H1 (cell line): ENCODE measurements at regions not wholly inside any gene's neighbourhood (a gene's known extent, or its start where the extent isn't known, plus 50 kb on each side); places are given as distances from the start of the nearest gene placed in this dataset.

Experiments used
- CTCF ChIA-PET: fragments of 300-600 bp; sonication (Branson Sonifier 250); formaldehyde crosslinking; loops from one replicate; lab custom pipeline; 2021; ENCODE audit not compliant: partially characterized antibody; lab: Charles Lee
- POLR2A ChIA-PET: fragments of 300-600 bp; sonication (Branson Sonifier 250); formaldehyde crosslinking; loops from one replicate; lab custom pipeline; 2021; ENCODE audit warnings: inconsistent platforms; ENCODE audit not compliant: partially characterized antibody; lab: Charles Lee
- DNase-seq, 2 experiments: peaks; one replicate each; pipeline versions ENCODE4 v3.0.0 to v3.0.0-alpha.2; 2010 to 2022; ENCODE audit warnings: low spot score in 2 of 2, low read depth in 1 of 2, mixed read lengths in 1 of 2
- FAIRE-seq: peaks from 2 replicates; lab custom pipeline; 2011; peaks lifted over from hg19 to GRCh38; lab: Jason Lieb, UNC
- H2AFZ ChIP-seq: 2 replicates; pipeline ENCODE4 v1.8.1; 2012; ENCODE audit warnings: low read length, inconsistent platforms
- H2AK5ac ChIP-seq: 2 replicates; pipeline ENCODE4 v1.6.1; 2013; ENCODE audit warnings: low read depth, low read length
- H2BK120ac ChIP-seq: replicated peaks from 2 replicates; pipeline ENCODE3; 2013; ENCODE audit warnings: low read depth, low read length, inconsistent platforms
- H2BK12ac ChIP-seq: 2 replicates; pipeline ENCODE4 v1.6.1; 2013; ENCODE audit warnings: low read depth, low read length
- H2BK15ac ChIP-seq: 2 replicates; pipeline ENCODE4 v1.6.1; 2013; ENCODE audit warnings: low read length
- H2BK20ac ChIP-seq: 2 replicates; pipeline ENCODE4 v1.6.1; 2013; ENCODE audit warnings: low read length
- H2BK5ac ChIP-seq: 2 replicates; pipeline ENCODE4 v1.6.1; 2013; ENCODE audit warnings: low read depth, low read length
- H3K14ac ChIP-seq: 2 replicates; pipeline ENCODE4 v1.6.1; 2013; ENCODE audit warnings: inconsistent platforms; ENCODE audit not compliant: insufficient read length
- H3K18ac ChIP-seq: 2 replicates; pipeline ENCODE4 v1.6.1; 2013; ENCODE audit warnings: low read length; ENCODE audit errors: extremely low read depth
- H3K23ac ChIP-seq: 2 replicates; pipeline ENCODE4 v1.6.1; 2013; ENCODE audit warnings: inconsistent platforms; ENCODE audit not compliant: insufficient read length
- H3K23me2 ChIP-seq: 2 replicates; pipeline ENCODE4 v1.6.1; 2013; ENCODE audit warnings: low read depth, low read length
- H3K27ac ChIP-seq: 2 replicates; pipeline ENCODE4 v1.6.1; 2011; ENCODE audit warnings: low read depth, low read length, inconsistent platforms
- H3K27me3 ChIP-seq, 4 experiments: replicated peaks in 1 of 4; 1 replicate in 1 of 4; 2 replicates in 3 of 4; pipeline versions ENCODE4 v1.6.1 to v1.8.1; 2011 to 2013; ENCODE audit warnings: low read length in 3 of 4, mild to moderate bottlenecking in 3 of 4, inconsistent platforms in 2 of 4, mixed read lengths in 2 of 4, moderate library complexity in 1 of 4; ENCODE audit not compliant: control insufficient read depth in 3 of 4, insufficient read depth in 3 of 4; ENCODE audit errors: extremely low read depth in 1 of 4
- H3K36me3 ChIP-seq, 4 experiments: 2 replicates each; pipeline versions ENCODE4 v1.6.1 to v1.8.1; 2011 to 2013; ENCODE audit warnings: mild to moderate bottlenecking in 4 of 4, low read length in 3 of 4, moderate library complexity in 2 of 4, control low read depth in 1 of 4, inconsistent platforms in 1 of 4; ENCODE audit not compliant: insufficient read depth in 4 of 4, control insufficient read depth in 2 of 4
- H3K4ac ChIP-seq: replicated peaks from 2 replicates; pipeline ENCODE3; 2013; ENCODE audit warnings: low read length, low read depth, mixed read lengths, inconsistent platforms; ENCODE audit not compliant: insufficient read length
- H3K4me1 ChIP-seq, 4 experiments: replicated peaks in 1 of 4; 1 replicate in 1 of 4; 2 replicates in 3 of 4; pipeline versions ENCODE4 v1.6.1 to v1.8.1; 2011 to 2013; ENCODE audit warnings: low read length in 3 of 4, inconsistent platforms in 2 of 4, mixed read lengths in 1 of 4; ENCODE audit not compliant: insufficient read depth in 4 of 4, control insufficient read depth in 3 of 4
- H3K4me2 ChIP-seq, 2 experiments: 2 replicates each; pipeline versions ENCODE4 v1.6.1 to v1.8.1; 2011 to 2013; ENCODE audit warnings: low read depth in 2 of 2, low read length in 2 of 2, control low read depth in 1 of 2, inconsistent platforms in 1 of 2, mild to moderate bottlenecking in 1 of 2; ENCODE audit not compliant: insufficient read depth in 1 of 2
- H3K4me3 ChIP-seq, 4 experiments: fragments of 200-600, 300-600 bp in 1 of 4; sonication (generic), shearing (Covaris generic), sonication (Bioruptor Twin) in 1 of 4; 2 replicates each; pipeline versions ENCODE4 v1.5.1 to v1.8.1; 2011 to 2016; ENCODE audit warnings: low read length in 4 of 4, low read depth in 3 of 4, control low read depth in 2 of 4, inconsistent platforms in 2 of 4, mild to moderate bottlenecking in 2 of 4, mixed read lengths in 1 of 4, moderate library complexity in 1 of 4; ENCODE audit not compliant: insufficient read depth in 2 of 4; ENCODE audit errors: extremely low read depth in 1 of 4
- H3K56ac ChIP-seq: replicated peaks from 2 replicates; pipeline ENCODE3; 2013; ENCODE audit warnings: low read depth, mild to moderate bottlenecking, mixed read lengths, low read length, inconsistent platforms; ENCODE audit not compliant: insufficient read length
- H3K79me1 ChIP-seq: 2 replicates; pipeline ENCODE4 v1.6.1; 2013; ENCODE audit warnings: low read depth, low read length, control low read depth
- H3K79me2 ChIP-seq, 2 experiments: 2 replicates each; pipeline versions ENCODE4 v1.6.1 to v1.8.1; 2012 to 2013; ENCODE audit warnings: low read length in 2 of 2, mild to moderate bottlenecking in 2 of 2, inconsistent platforms in 1 of 2; ENCODE audit not compliant: insufficient read depth in 2 of 2, control insufficient read depth in 1 of 2
- H3K9ac ChIP-seq, 4 experiments: replicated peaks in 1 of 4; 1 replicate in 1 of 4; 2 replicates in 3 of 4; pipeline versions ENCODE4 v1.6.1 to v1.8.1; 2011 to 2013; ENCODE audit warnings: low read depth in 3 of 4, low read length in 3 of 4, control low read depth in 2 of 4, mild to moderate bottlenecking in 2 of 4, moderate library complexity in 2 of 4, inconsistent platforms in 1 of 4; ENCODE audit errors: extremely low read depth in 1 of 4
- H3K9me3 ChIP-seq, 2 experiments: 2 replicates each; pipeline versions ENCODE4 v1.6.1 to v1.8.1; 2012 to 2013; ENCODE audit warnings: mild to moderate bottlenecking in 2 of 2, moderate library complexity in 2 of 2, control low read depth in 1 of 2, inconsistent platforms in 1 of 2, low read depth in 1 of 2, low read length in 1 of 2, mixed read lengths in 1 of 2; ENCODE audit not compliant: insufficient read depth in 2 of 2
- H4K20me1 ChIP-seq, 2 experiments: replicated peaks in 1 of 2; 2 replicates each; pipeline versions ENCODE3 to v1.8.1; 2011 to 2013; ENCODE audit warnings: inconsistent platforms in 2 of 2, low read length in 2 of 2, mild to moderate bottlenecking in 1 of 2; ENCODE audit not compliant: insufficient read depth in 2 of 2, control insufficient read depth in 1 of 2
- H4K5ac ChIP-seq: 2 replicates; pipeline ENCODE4 v1.6.1; 2013; ENCODE audit warnings: low read length, low read depth, mixed read lengths, inconsistent platforms; ENCODE audit not compliant: insufficient read length
- H4K8ac ChIP-seq: 2 replicates; pipeline ENCODE4 v1.8.0; 2013; ENCODE audit warnings: mild to moderate bottlenecking, moderate library complexity, low read length, inconsistent platforms; ENCODE audit not compliant: insufficient read depth; ENCODE audit errors: extremely low read depth
- H4K91ac ChIP-seq: replicated peaks from 2 replicates; pipeline ENCODE3; 2013; ENCODE audit warnings: low read length, mixed read lengths, inconsistent platforms; ENCODE audit not compliant: insufficient read length
- ATF2 ChIP-seq: IDR thresholded peaks from 2 replicates; pipeline ENCODE4 v1.6.1; 2012; ENCODE audit warnings: low read length, inconsistent platforms
- EGR1 ChIP-seq: IDR thresholded peaks from 2 replicates; pipeline ENCODE4 v1.6.1; 2011; ENCODE audit warnings: low read depth, low read length, borderline replicate concordance
- JUND ChIP-seq: IDR thresholded peaks from 2 replicates; pipeline ENCODE4 v1.6.1; 2011; ENCODE audit warnings: mild to moderate bottlenecking, improper control_type of control experiment, low read length
- POLR2AphosphoS5 ChIP-seq: IDR thresholded peaks from 2 replicates; pipeline ENCODE4 v1.6.1; 2011; ENCODE audit warnings: low read depth, low read length
- RAD21 ChIP-seq, 2 experiments: IDR thresholded peaks in 1 of 2; conservative IDR thresholded peaks in 1 of 2; 2 replicates each; pipeline ENCODE4 v1.6.1; 2011; ENCODE audit warnings: low read depth in 2 of 2, low read length in 2 of 2, improper control_type of control experiment in 1 of 2, inconsistent platforms in 1 of 2, mild to moderate bottlenecking in 1 of 2, moderate library complexity in 1 of 2
- RBBP5 ChIP-seq: IDR thresholded peaks from 2 replicates; pipeline ENCODE4 v1.7.1; 2012; ENCODE audit warnings: low read depth, mild to moderate bottlenecking, inconsistent platforms, low read length, moderate library complexity, borderline replicate concordance
- RFX5 ChIP-seq: IDR thresholded peaks from 2 replicates; pipeline ENCODE4 v1.6.1; 2011; ENCODE audit warnings: low read depth, low read length, improper control_type of control experiment, borderline replicate concordance
- SUZ12 ChIP-seq: fragments of 200-600 bp; sonication (generic); IDR thresholded peaks from 2 replicates; pipeline ENCODE4 v1.6.1; 2012; ENCODE audit warnings: mild to moderate bottlenecking, inconsistent platforms, low read length, moderate library complexity, mixed read lengths
- TEAD4 ChIP-seq: IDR thresholded peaks from 2 replicates; pipeline ENCODE4 v1.6.1; 2012; ENCODE audit warnings: low read depth, low read length, inconsistent platforms, mixed read lengths
- WGBS, 2 experiments: shearing (Covaris generic) in 1 of 2; methylation state at CpG; one replicate each; pipeline versions ENCODE4 v1.1.6 to v1.1.7; 2013 to 2015; ENCODE audit warnings: low lambda C conversion rate in 2 of 2, mixed read lengths in 2 of 2, inconsistent platforms in 1 of 2, low coverage in 1 of 2, missing lambda C conversion rate in 1 of 2; ENCODE audit not compliant: insufficient replicate concordance in 2 of 2, insufficient coverage in 1 of 2, insufficient read length in 1 of 2; ENCODE audit errors: extremely low coverage in 1 of 2, missing lambda C conversion rate in 1 of 2; 5-methylcytosine and 5-hydroxymethylcytosine counted together

- WGBS, 2 experiments: 97% methylated on average over 2 of the region's 2 CpGs; no CpG with 5 or more reads in 1 of the 2 experiments
- TF ChIP-seq RFX5 (no peak), TEAD4 (no peak), RAD21 (IDR thresholded peaks at IDR 0.05 in 1 of 2, conservative IDR thresholded peaks at IDR 0.05 in 1 of 2; ENCODE audit: low read depth in 2 of 2, low read length in 2 of 2) (no peak), POLR2AphosphoS5 (no peak), JUND (no peak), EGR1 (no peak), RBBP5 (no peak), ATF2 (no peak), SUZ12 (no peak)
- TF ChIP-seq, all 59 proteins: peak for 0
- Histone ChIP-seq H2BK120ac (no peak overlapping the region), H2BK5ac (no peak overlapping the region), H3K79me2 (no peaks in the 10 kb centered on the region), H3K23me2 (no peaks in the 10 kb centered on the region), H4K91ac (no peak overlapping the region), H3K4me3 (no peak overlapping the region), H3K56ac (no peak overlapping the region), H3K23ac (no peak overlapping the region), H3K9me3 (no peaks in the 10 kb centered on the region), H4K8ac (no peak overlapping the region), H4K5ac (no peak overlapping the region), H3K14ac (no peak overlapping the region), H3K4me1 (peaks cover 0 to 2% (median 0%) of the 10 kb centered on the region in 4 experiments; a peak in 1 of 7 replicates), H3K4ac (no peak overlapping the region), H4K20me1 (no peaks in the 10 kb centered on the region), H2AK5ac (no peak overlapping the region), H3K27me3 (no peaks in the 10 kb centered on the region), H2AFZ (no peak overlapping the region), H3K27ac (no peak overlapping the region), H2BK20ac (no peak overlapping the region), H3K9ac (no peak overlapping the region), H2BK12ac (no peak overlapping the region), H2BK15ac (no peak overlapping the region), H3K79me1 (no peaks in the 10 kb centered on the region), H3K4me2 (no peak overlapping the region), H3K18ac (no peak overlapping the region), H3K36me3 (no peaks in the 10 kb centered on the region)
- POLR2A ChIA-PET: no interaction called here
- FAIRE-seq (no peak), DNase-seq (no peak)
- CTCF ChIA-PET: no interaction called here
Observed at GRCh38 chrX:73922856-73923455, 70.4 kb upstream of the XIST start.
